HG02970 (cell line): ENCODE measurements at regions not wholly inside any gene's neighbourhood (a gene's known extent, or its start where the extent isn't known, plus 50 kb on each side); places are given as distances from the start of the nearest gene placed in this dataset.
"Not testable (repeated sequence)": the region's sequence is repeated elsewhere in the genome, so short reads cannot be mapped to it uniquely, and the experiment has no call there.

ENCODE experiments used
- ATAC-seq: cut with Tn5 transposase; IDR thresholded peaks from one replicate; pipeline ENCODE4 v1.9.1; 2021; ENCODE audit warnings: mild to moderate bottlenecking, moderate library complexity, moderate number of reproducible peaks; ENCODE audit not compliant: unreplicated experiment, low FRiP score

DNA sequence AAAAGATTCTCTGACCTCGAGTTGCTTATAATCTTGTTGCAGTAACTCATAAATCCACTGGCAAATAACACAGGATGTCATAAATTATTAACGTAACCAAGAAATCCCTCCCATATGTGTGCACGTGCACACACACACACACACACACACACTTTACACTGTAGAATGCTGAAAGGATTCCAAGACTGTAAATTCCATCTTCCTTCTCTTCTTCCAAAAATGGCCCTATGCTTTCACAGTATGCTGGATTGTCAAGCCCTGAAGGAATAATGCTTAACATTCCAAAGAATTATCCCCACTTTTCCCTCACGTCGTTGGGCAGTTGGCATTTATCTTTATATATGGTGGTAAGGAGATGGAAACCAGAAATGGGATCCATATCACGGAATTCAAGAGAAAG is 117.5 kb upstream of the CRIM1 start:
- ATAC-seq = no peak

DNA sequence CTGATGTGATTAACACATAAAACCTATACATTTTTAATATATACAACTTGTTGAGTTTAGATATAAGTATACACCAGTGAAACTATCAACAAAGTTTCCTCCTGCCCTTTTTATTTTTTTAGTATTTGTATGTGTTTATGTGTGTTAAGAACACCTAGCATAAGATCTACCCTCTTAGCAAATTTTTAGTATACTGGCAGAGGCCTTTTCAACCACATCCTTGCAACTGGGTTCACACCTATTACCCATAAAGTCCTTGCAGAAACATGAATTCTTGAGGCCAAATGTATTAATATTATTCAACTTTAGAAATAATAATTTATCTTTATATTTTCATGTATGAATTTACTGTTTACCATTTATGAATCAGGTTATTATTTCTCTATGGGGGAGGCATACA is 119.7 kb upstream of the CRIM1 start:
- no peak for ATAC-seq

DNA sequence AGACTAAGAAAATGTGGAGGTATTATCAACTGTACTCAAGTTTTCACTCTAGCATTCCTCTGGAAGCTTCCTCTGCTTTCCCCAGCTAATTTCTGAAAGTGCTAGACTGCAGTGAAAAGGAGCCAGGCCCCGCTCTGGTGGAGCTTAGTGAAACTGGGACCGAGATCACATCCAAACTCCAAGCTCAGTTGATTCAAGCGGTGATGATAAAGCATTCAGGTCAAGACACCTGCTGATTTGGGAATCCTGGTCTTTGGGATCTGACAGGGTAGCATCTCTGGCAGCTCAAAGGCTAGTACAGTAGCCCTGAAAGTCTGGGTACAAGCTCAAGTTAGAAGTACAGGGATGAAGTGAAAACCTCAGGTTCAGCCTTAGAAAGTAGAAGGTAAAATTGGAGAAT is 120.2 kb upstream of the CRIM1 start:
- no peak for ATAC-seq

- ATAC-seq = no peak
Observed at GRCh38 chr2:36223259-36223658, 132.3 kb upstream of the CRIM1 start.

DNA sequence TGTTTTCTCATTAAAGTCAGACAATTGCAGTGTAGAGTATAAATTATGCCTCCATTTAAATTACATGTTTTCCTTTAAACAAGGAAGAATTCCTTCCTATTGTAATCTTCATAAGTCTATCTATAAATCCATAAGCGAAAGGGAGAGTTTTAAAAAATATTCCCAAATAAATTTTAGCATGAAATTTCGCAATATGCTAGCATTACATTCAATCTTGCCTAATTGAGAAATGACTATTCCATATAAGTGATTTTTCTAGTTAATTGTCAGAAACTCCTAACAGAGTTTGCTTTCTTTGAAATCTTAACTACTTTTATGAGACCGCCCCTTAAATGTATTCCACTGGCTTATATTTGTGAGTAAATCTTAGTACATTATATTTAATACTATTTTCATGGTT is 133.1 kb upstream of the CRIM1 start:
- ATAC-seq = no peak

DNA sequence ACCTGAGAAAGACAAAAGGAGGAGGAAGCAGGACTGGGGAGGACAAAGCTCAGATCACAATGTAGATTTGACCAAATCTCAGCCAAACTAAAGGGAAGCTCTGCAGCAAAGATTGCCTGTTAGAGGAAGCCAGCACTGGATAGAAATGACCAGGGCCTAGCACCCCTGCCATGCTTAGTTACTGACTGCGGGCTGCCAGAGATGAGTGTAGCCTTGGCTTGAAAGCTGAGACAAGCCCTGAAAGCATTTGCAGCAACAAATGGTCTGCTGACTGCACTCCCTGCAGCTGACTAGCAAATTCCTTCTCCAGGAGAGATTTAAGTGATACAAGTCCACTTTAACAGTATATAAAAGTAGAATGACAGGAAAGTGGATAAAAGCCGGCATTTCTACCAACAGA is 140.9 kb upstream of the CRIM1 start:
- ATAC-seq = no peak

DNA sequence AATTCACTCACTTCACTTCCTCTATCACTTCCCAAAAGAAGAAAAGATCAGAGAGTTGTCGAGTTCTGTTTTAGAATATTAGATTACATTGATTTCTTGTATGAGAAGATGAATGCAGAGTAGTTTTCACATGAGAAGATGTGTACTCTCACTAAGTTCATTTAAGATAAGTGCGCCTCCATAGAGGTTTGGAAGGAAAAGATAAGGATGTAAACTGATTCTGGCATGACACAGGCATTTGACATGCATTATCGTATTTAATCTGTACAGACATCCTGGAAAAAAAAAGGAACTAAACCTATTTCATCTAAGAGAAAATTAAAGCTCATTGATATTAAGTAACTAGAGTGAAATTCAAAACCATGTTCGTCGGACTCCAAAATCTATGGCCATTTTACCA is 152.2 kb upstream of the CRIM1 start:
- ATAC-seq = no peak

- ATAC-seq = no peak
Observed at GRCh38 chr2:36197181-36197971, 158.2 kb upstream of the CRIM1 start.

DNA sequence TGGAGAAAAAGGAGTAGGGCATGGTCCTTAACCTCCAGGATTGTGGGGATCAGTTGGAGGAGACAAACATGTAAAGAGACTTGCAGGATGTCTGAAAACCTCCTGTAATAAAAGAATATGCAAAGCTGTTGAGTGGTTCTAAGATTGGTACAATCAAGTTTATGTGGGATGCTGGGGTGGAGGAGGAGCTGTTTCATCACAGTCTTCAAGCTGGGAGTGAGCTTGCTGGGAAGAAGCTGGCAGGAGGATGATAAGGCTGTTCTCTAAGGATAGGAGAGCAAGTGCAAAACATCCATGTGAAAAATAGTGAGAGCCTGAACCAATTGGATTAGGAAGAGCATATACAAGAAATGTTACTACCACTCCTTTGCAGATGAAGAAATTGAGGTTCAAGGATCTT is 161.9 kb upstream of the CRIM1 start:
- no peak for ATAC-seq

- no peak for ATAC-seq
Observed at GRCh38 chr2:36192983-36193382, 162.6 kb upstream of the CRIM1 start.

DNA sequence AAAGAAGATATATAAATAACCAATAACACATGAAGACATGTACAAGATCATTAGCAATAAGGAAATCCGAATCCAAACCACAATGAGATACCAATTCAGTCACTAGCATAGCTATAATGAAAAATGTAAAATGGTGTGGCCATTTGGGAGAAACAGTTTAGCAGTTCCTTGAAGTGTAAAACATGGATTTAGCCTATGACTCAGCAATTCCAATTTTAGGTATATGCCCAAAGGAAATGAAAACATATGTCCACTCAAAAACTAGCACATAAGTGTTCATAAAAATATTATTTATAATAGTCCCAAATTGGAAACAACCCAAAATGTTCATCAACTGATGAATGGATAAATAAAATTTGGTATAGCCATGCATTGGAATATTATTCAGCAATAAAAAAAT is 165.5 kb upstream of the CRIM1 start:
- no peak for ATAC-seq

DNA sequence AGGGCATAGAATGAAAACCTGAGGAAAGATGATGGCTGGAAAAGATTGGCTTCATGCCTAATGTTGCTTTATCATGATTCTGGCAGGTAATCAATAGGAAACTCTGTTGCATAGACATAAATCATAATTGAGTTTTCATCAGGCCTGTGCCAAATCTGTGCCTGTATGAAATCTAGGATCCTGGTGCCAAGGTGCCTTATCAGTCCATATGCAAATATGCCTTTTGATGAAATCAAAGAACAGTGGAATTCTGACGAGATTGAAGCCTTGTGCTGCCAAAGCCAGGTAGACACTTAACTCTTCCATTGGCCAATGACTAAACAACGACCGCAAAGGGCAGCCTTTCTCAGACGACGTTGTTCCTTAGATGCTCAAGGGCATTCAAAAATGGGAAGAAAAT is 170.0 kb upstream of the CRIM1 start:
- ATAC-seq = no peak

GRCh38 chr2:36184848-36185247 is 170.7 kb upstream of the CRIM1 start:
- no peak for ATAC-seq

DNA sequence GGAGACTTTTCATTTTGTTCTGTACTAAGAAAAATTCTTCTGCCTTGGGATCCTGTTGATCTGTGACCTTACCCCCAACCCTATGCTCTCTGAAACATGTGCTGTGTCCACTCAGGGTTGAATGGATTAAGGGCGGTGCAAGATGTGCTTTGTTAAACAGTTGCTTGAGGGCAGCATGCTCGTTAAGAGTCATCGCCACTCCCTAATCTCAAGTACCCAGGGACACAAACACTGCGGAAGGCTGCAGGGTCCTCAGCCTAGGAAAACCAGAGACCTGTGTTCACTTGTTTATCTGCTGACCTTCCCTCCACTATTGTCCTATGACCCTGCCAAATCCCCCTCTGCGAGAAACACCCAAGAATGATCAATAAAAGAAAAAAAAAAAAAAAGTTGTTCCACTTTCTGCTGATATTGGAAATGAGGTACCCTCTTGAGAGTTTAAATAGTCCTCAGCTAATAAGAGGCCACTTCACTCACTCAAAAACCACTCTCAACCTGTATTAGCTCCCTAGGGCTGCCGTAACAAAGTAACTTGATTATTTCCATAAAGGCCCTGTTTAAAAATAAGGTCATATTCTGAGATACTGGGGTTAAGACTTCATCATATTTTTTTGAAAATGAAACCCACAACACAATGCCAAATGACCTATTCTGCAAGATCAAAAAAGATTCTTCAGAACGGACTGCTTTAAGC is 174.6 kb upstream of the CRIM1 start:
- not testable (repeated sequence) for ATAC-seq

GRCh38 chr2:36180293-36180692 is 175.3 kb upstream of the CRIM1 start:
- not testable (repeated sequence) for ATAC-seq

DNA sequence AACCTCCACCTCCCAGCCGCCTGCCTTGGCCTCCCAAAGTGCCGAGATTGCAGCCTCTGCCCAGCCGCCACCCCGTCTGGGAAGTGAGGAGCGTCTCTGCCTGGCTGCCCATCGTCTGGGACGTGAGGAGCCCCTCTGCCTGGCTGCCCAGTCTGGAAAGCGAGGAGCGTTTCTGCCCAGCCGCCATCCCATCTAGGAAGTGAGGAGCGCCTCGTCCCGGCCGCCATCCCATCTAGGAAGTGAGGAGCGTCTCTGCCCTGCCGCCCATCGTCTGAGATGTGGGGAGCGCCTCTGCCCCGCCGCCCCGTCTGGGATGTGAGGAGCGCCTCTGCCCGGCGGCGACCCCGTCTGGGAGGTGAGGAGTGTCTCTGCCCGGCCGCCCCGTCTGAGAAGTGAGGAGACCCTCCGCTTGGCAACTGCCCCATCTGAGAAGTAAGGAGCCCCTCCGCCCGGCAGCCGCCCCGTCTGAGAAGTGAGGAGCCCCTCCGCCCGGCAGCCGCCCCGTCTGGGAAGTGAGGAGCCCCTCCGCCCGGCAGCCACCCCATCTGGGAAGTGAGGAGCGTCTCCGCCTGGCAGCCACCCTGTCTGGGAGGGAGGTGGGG is 175.8 kb upstream of the CRIM1 start:
- not testable (repeated sequence) for ATAC-seq

DNA sequence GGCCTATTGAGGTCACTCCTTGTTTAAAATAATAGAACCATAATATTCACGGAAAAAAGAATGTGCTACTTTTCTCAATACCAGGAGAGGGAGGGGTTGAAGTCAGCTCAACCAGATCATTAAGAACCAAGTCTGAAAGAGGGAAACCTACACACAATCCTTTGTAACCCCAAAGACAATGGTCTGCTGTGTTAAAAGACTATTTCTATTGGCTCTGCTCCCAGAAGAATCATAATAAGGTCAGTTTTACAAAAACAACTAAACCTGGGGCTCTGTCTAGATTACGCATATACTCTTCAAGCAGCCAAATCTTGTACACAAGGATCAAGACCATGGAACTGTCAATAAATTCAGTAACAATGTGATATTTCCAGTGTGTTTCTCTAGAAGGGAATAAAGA is 177.2 kb upstream of the CRIM1 start:
- no peak for ATAC-seq

- ATAC-seq = no peak
Observed at GRCh38 chr2:36177282-36177681, 178.3 kb upstream of the CRIM1 start.

- no peak for ATAC-seq
Observed at GRCh38 chr2:36174920-36175319, 180.7 kb upstream of the CRIM1 start.

DNA sequence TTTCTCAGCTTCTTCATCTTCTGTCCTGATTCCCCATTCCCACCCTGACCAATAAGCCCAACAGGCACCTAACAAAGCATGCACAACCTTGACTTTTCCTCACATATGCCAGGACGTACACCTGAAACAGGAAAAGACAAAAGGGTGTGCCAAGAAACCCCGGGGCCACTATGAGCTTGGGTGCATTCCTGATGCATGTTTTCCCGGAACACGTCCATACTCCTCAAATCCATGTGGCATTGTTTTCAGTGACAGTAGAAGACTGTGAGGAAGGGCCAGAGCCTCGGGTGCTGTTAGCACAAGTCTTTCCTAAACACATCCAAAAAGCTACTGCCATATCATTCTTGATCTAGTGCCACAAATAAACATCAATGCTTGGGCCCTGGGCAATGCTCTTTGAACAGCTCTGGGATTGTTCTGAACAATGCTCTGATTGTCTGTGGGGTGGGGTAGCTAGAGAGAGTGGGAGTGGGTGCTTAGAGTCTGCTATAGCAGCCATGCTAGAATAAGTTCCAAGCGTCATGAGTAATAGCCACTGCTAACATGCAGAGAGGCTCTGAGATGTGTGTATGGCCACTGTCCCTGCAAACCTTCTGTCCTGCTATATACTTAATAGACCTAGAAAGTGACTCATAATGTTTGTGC is 181.7 kb upstream of the CRIM1 start:
- ATAC-seq = no peak

DNA sequence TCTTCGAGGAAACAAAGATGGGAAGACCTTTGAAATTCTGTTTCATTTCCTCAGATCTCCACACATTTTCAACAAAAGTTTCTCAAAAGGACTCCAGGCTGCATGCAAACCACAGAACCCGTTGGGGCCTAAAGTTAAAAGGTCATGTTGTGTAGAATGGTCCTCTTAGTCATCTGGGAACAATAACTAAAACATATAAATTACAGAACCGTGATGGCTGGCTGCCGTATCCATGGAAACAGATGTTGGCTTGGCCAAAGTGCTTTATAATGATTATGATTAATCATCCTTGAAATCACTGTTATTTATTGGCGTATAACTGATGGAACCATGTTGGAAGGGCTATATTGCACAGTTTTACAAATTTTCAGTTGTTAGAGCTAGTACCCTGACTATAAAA is 182.8 kb upstream of the CRIM1 start:
- ATAC-seq = no peak
